ENCODE measurements at regions not wholly inside any gene's neighbourhood (a gene's known extent, or its start where the extent isn't known, plus 50 kb on each side); places are given as distances from the start of the nearest gene placed in this dataset.
"Not testable (repeated sequence)": the region's sequence is repeated elsewhere in the genome, so short reads cannot be mapped to it uniquely, and the experiment has no call there.

GRCh38 chr14:83912032-83912642 lies 1617.8 kb upstream of the FLRT2 start:
- no peak for DNase-seq (ENCODE audit: low read depth)
- H3K4me3 ChIP-seq (replicated peaks; ENCODE audit: low read depth, low read length) = no peak overlapping the region

GRCh38 chr14:83913476-83913875 lies 1616.5 kb upstream of the FLRT2 start:
- DNase-seq (ENCODE audit: low read depth) = no peak
- no peak for TF ChIP-seq CTCF (IDR thresholded peaks at IDR 0.05; ENCODE audit: low read length, missing control alignments)
- H3K4me3 ChIP-seq (replicated peaks; ENCODE audit: low read depth, low read length) = no peak overlapping the region

More at GRCh38 chr14:83912032-83912642, 1617.8 kb upstream of the FLRT2 start:
- no peak for TF ChIP-seq CTCF (IDR thresholded peaks at IDR 0.05; ENCODE audit: low read length, missing control alignments)

- no peak for TF ChIP-seq CTCF (IDR thresholded peaks at IDR 0.05; ENCODE audit: low read length, missing control alignments)
- DNase-seq (ENCODE audit: low read depth) = no peak
Measured at GRCh38 chr14:83918546-83918945, 1611.4 kb upstream of the FLRT2 start.

GRCh38 chr14:83919675-83920074 lies 1610.3 kb upstream of the FLRT2 start:
- not testable (repeated sequence) for H3K4me3 ChIP-seq (replicated peaks; ENCODE audit: low read depth, low read length); DNase-seq (ENCODE audit: low read depth)

More at GRCh38 chr14:83918546-83918945, 1611.4 kb upstream of the FLRT2 start:
- no peak overlapping the region for H3K4me3 ChIP-seq (replicated peaks; ENCODE audit: low read depth, low read length)

GRCh38 chr14:83923842-83924241 lies 1606.1 kb upstream of the FLRT2 start:
- no peak overlapping the region for H3K4me3 ChIP-seq (replicated peaks; ENCODE audit: low read depth, low read length)
- no peak for TF ChIP-seq CTCF (IDR thresholded peaks at IDR 0.05; ENCODE audit: low read length, missing control alignments)
- DNase-seq (ENCODE audit: low read depth) = no peak

GRCh38 chr14:83924259-83924658 lies 1605.7 kb upstream of the FLRT2 start:
- no peak for DNase-seq (ENCODE audit: low read depth)
- no peak overlapping the region for H3K4me3 ChIP-seq (replicated peaks; ENCODE audit: low read depth, low read length)
- no peak for TF ChIP-seq CTCF (IDR thresholded peaks at IDR 0.05; ENCODE audit: low read length, missing control alignments)

- DNase-seq (ENCODE audit: low read depth) = peak; percentile 21
- TF ChIP-seq CTCF (IDR thresholded peaks at IDR 0.05; ENCODE audit: low read length, missing control alignments) = peak; percentile 15
- H3K4me3 ChIP-seq (replicated peaks; ENCODE audit: low read depth, low read length) = no peak overlapping the region
Measured at GRCh38 chr14:83940253-83940652, 1589.7 kb upstream of the FLRT2 start.

Measured in fibroblast of pulmonary artery (primary cell).